Endothelial cell of umbilical vein (primary cell): ENCODE measurements at regions not wholly inside any gene's neighbourhood (a gene's known extent, or its start where the extent isn't known, plus 50 kb on each side); places are given as distances from the start of the nearest gene placed in this dataset.

Experiments used
- BruUV-seq: library from RNA; stranded (reverse); fragments of 400-500 nt; replicated peaks from 2 replicates; lab custom pipeline; 2021; lab: Mats Ljungman, UMichigan
- CTCF ChIA-PET: fragments of 300-600, 350-600 bp; sonication (Branson Sonifier 250); formaldehyde crosslinking; loops from one replicate; lab custom pipeline; 2021; ENCODE audit warnings: antibody characterized with exemption, inconsistent platforms; lab: Charles Lee
- POLR2A ChIA-PET: fragments of 300-600, 350-600 bp; sonication (Branson Sonifier 250); formaldehyde crosslinking; loops from one replicate; lab custom pipeline; 2021; ENCODE audit warnings: antibody characterized with exemption, inconsistent platforms; lab: Charles Lee
- DNase-seq: peaks from one replicate; pipeline ENCODE4 v3.0.0-alpha.2; 2011; ENCODE audit warnings: low read depth, low spot score
- FAIRE-seq: peaks from 2 replicates; lab custom pipeline; 2011; peaks lifted over from hg19 to GRCh38; lab: Jason Lieb, UNC
- H2AFZ ChIP-seq: 2 replicates; pipeline ENCODE4 v1.6.0; 2012; ENCODE audit warnings: low read depth, low read length, control low read depth, inconsistent platforms
- H3K27ac ChIP-seq: 2 replicates; pipeline ENCODE4 v1.5.1; 2011; ENCODE audit warnings: low read depth, mild to moderate bottlenecking, control low read depth, low read length, moderate library complexity; ENCODE audit not compliant: insufficient read depth
- H3K27me3 ChIP-seq, 2 experiments: 2 replicates each; pipeline versions ENCODE4 v1.6.0 to v1.6.1; 2011; ENCODE audit warnings: low read length in 2 of 2, mixed read lengths in 1 of 2; ENCODE audit not compliant: control insufficient read depth in 2 of 2, insufficient read depth in 2 of 2
- H3K36me3 ChIP-seq, 2 experiments: 2 replicates in 1 of 2; 3 replicates in 1 of 2; pipeline ENCODE4 v1.5.1; 2011; ENCODE audit warnings: low read length in 2 of 2, mild to moderate bottlenecking in 1 of 2, moderate library complexity in 1 of 2; ENCODE audit not compliant: control insufficient read depth in 2 of 2, insufficient read depth in 2 of 2; ENCODE audit errors: extremely low read depth in 1 of 2
- H3K4me1 ChIP-seq: 3 replicates; pipeline ENCODE4 v1.5.1; 2011; ENCODE audit warnings: mild to moderate bottlenecking, low read length; ENCODE audit not compliant: control insufficient read depth, insufficient read depth; ENCODE audit errors: extremely low read depth
- H3K4me2 ChIP-seq: 2 replicates; pipeline ENCODE4 v1.6.1; 2011; ENCODE audit warnings: low read length, control low read depth, mixed read lengths; ENCODE audit not compliant: insufficient read depth
- H3K4me3 ChIP-seq, 3 experiments: fragments of 200-600 bp in 1 of 3; sonication (generic), shearing (Covaris generic) in 1 of 3; replicated peaks in 1 of 3; 2 replicates each; pipeline ENCODE4 v1.5.1; 2011 to 2016; ENCODE audit warnings: control low read depth in 3 of 3, low read length in 3 of 3, mild to moderate bottlenecking in 2 of 3, inconsistent platforms in 1 of 3, low read depth in 1 of 3, moderate library complexity in 1 of 3; ENCODE audit not compliant: insufficient read depth in 1 of 3
- H3K79me2 ChIP-seq: 2 replicates; pipeline ENCODE4 v1.6.0; 2012; ENCODE audit warnings: low read length, inconsistent platforms; ENCODE audit not compliant: control insufficient read depth, insufficient read depth
- H3K9ac ChIP-seq: replicated peaks from 2 replicates; pipeline ENCODE3; 2011; ENCODE audit warnings: low read length, control low read depth; ENCODE audit not compliant: insufficient read depth; ENCODE audit errors: extremely low read depth
- H3K9me1 ChIP-seq: replicated peaks from 3 replicates; pipeline ENCODE4 v1.6.0; 2011; ENCODE audit warnings: mild to moderate bottlenecking, low read length; ENCODE audit not compliant: control insufficient read depth, insufficient read depth; ENCODE audit errors: extremely low read depth
- H3K9me3 ChIP-seq: replicated peaks from 2 replicates; pipeline ENCODE4 v1.5.1; 2012; ENCODE audit warnings: low read length, inconsistent platforms; ENCODE audit not compliant: control insufficient read depth, insufficient read depth
- H4K20me1 ChIP-seq: replicated peaks from 2 replicates; pipeline ENCODE3; 2011; ENCODE audit warnings: mild to moderate bottlenecking, low read length; ENCODE audit not compliant: control insufficient read depth, insufficient read depth; ENCODE audit errors: extremely low read depth
- EZH2 ChIP-seq: IDR thresholded peaks from 2 replicates; pipeline ENCODE4 v1.6.1; 2012; ENCODE audit warnings: borderline replicate concordance, low read depth, mild to moderate bottlenecking, moderate library complexity, low read length, inconsistent platforms; ENCODE audit not compliant: severe bottlenecking
- FOS ChIP-seq: IDR thresholded peaks from 2 replicates; pipeline ENCODE4 v1.6.1; 2011; ENCODE audit warnings: mild to moderate bottlenecking, low read length, moderate library complexity, borderline replicate concordance; ENCODE audit not compliant: insufficient read depth
- GATA2 ChIP-seq: IDR thresholded peaks from 2 replicates; pipeline ENCODE4 v1.7.0; 2011; ENCODE audit warnings: low read depth, mild to moderate bottlenecking, moderate library complexity, mixed read lengths, low read length; ENCODE audit not compliant: insufficient read length, insufficient read depth
- JUN ChIP-seq: IDR thresholded peaks from 2 replicates; pipeline ENCODE4 v1.6.1; 2011; ENCODE audit warnings: borderline replicate concordance, low read depth; ENCODE audit not compliant: insufficient read length, insufficient read depth
- MYC ChIP-seq: IDR thresholded peaks from one replicate; pipeline ENCODE4 v1.6.1; 2011; ENCODE audit warnings: mild to moderate bottlenecking, low read depth, low read length
- POLR2A ChIP-seq: IDR thresholded peaks from 2 replicates; pipeline ENCODE4 v1.6.1; 2012; ENCODE audit warnings: low read depth, mild to moderate bottlenecking, control low read depth, low read length
- POLR2AphosphoS5 ChIP-seq: IDR thresholded peaks from 2 replicates; pipeline ENCODE4 v1.6.1; 2012; ENCODE audit warnings: low read depth, mild to moderate bottlenecking, control low read depth, low read length, moderate library complexity; ENCODE audit not compliant: insufficient read depth
- dilution Hi-C: fragments of 300-500 bp; cut with MboI; formaldehyde crosslinking; loops from one replicate; pipeline ENCODE4 v1.15.0; 2019; ENCODE audit warnings: low sequenced_read_pairs; ENCODE audit not compliant: extremely low pct_ligation_motif_present
- intact Hi-C: fragments of 100-400 bp; cut with micrococcal nuclease; formaldehyde crosslinking; loops from one replicate; pipeline ENCODE4 v1.10.0; 2022
- TF ChIP-seq, protein P1 (sequence below), 2 donors: IDR thresholded peaks; 1 replicate in 1 of 2; 2 replicates in 1 of 2; pipeline ENCODE4 v1.5.1; 2011; ENCODE audit warnings: low read length in 2 of 2, mild to moderate bottlenecking in 2 of 2, moderate library complexity in 2 of 2, control low read depth in 1 of 2, inconsistent platforms in 1 of 2, low read depth in 1 of 2; ENCODE audit not compliant: insufficient read depth in 1 of 2; ENCODE audit errors: extremely low read depth in 1 of 2
- TF ChIP-seq, protein P2 (sequence below): IDR thresholded peaks from 2 replicates; pipeline ENCODE4 v1.6.1; 2011; ENCODE audit not compliant: insufficient read depth, insufficient read length

- Histone ChIP-seq H3K9ac (no peak overlapping the region), H3K9me1 (no peaks in the 10 kb centered on the region), H3K36me3 (no peaks in the 10 kb centered on the region), H3K9me3 (no peaks in the 10 kb centered on the region), H3K4me1 (no peaks in the 10 kb centered on the region), H2AFZ (no peak overlapping the region), H4K20me1 (no peaks in the 10 kb centered on the region), H3K79me2 (no peaks in the 10 kb centered on the region), H3K27me3 (no peaks in the 10 kb centered on the region), H3K4me2 (no peak overlapping the region), H3K27ac (no peak overlapping the region), H3K4me3 (no peak overlapping the region)
- no peak for FAIRE-seq
- dilution Hi-C loops (no loop called here), intact Hi-C loops (loop anchor here (10.0 kb wide), 1 partner anchor 504 kb away; no protein-coding TSS in a partner anchor)
- ChIA-PET POLR2A (no interaction called here), CTCF (no interaction called here)
- no TSS peak for BruUV-seq
- TF ChIP-seq EZH2 (no peak), GATA2 (no peak), MYC (no peak), POLR2A (no peak), FOS (no peak), POLR2AphosphoS5 (no peak), JUN (no peak)
- TF ChIP-seq, protein P1, sequence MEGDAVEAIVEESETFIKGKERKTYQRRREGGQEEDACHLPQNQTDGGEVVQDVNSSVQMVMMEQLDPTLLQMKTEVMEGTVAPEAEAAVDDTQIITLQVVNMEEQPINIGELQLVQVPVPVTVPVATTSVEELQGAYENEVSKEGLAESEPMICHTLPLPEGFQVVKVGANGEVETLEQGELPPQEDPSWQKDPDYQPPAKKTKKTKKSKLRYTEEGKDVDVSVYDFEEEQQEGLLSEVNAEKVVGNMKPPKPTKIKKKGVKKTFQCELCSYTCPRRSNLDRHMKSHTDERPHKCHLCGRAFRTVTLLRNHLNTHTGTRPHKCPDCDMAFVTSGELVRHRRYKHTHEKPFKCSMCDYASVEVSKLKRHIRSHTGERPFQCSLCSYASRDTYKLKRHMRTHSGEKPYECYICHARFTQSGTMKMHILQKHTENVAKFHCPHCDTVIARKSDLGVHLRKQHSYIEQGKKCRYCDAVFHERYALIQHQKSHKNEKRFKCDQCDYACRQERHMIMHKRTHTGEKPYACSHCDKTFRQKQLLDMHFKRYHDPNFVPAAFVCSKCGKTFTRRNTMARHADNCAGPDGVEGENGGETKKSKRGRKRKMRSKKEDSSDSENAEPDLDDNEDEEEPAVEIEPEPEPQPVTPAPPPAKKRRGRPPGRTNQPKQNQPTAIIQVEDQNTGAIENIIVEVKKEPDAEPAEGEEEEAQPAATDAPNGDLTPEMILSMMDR (IDR thresholded peaks at IDR 0.05; ENCODE audit: extremely low read depth in 1 of 2, insufficient read depth in 1 of 2, low read depth in 1 of 2, low read length in 2 of 2) = no peak
- TF ChIP-seq, protein P2, sequence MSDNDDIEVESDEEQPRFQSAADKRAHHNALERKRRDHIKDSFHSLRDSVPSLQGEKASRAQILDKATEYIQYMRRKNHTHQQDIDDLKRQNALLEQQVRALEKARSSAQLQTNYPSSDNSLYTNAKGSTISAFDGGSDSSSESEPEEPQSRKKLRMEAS = no peak
- DNase-seq = no peak
Measured at GRCh38 chr6:40320441-40320840, 266.7 kb downstream of the LRFN2 start.
